Astrocyte of the cerebellum (primary cell): ENCODE measurements at regions not wholly inside any gene's neighbourhood (a gene's known extent, or its start where the extent isn't known, plus 50 kb on each side); places are given as distances from the start of the nearest gene placed in this dataset.
A peak's percentile ranks its signal among the peaks of the same experiment; 100 is the strongest.

Source experiments
- DNase-seq: peaks from one replicate; pipeline ENCODE4 v3.0.0-alpha.2; 2011; ENCODE audit warnings: low read depth
- H3K4me3 ChIP-seq: 2 replicates; pipeline ENCODE4 v1.5.1; 2011; ENCODE audit warnings: mild to moderate bottlenecking, low read depth, low read length, moderate library complexity
- in situ Hi-C: cut with HindIII; loops from 2 replicates; pipeline ENCODE4 v1.10.0; 2017; ENCODE audit warnings: low sequenced_read_pairs
- TF ChIP-seq, protein P1 (sequence below): IDR thresholded peaks from 2 replicates; pipeline ENCODE4 v1.5.1; 2012; ENCODE audit warnings: low read length, low read depth, moderate library complexity, mild to moderate bottlenecking; ENCODE audit errors: missing control alignments

DNA sequence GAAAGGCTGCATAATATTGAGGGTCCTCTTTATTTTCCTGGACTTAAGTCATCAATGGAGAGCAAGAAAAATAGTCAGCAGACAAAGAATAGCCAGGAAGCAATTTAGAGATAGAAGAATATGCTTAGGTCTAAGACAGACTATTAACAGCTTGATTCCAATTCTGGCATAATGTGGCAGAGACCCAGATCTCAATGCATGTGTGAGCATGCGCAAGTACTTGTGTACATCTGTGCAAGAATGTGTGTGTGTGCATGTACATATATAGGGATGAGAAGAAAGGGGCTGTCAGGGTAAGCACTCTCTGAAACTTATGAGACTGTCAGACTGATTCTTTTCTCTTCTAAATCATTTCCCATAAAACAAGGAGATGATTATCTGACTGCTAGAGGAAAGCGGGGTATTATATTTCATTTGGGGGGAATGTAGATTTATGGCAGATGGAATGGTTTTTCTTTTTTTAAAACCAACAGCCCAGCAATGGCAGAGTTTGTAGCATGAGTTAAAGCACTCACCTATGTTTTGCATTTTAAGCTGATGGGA lies 381.3 kb upstream of the SPRED2 start:
- H3K4me3 ChIP-seq = no peak overlapping the region
- TF ChIP-seq, protein P1, sequence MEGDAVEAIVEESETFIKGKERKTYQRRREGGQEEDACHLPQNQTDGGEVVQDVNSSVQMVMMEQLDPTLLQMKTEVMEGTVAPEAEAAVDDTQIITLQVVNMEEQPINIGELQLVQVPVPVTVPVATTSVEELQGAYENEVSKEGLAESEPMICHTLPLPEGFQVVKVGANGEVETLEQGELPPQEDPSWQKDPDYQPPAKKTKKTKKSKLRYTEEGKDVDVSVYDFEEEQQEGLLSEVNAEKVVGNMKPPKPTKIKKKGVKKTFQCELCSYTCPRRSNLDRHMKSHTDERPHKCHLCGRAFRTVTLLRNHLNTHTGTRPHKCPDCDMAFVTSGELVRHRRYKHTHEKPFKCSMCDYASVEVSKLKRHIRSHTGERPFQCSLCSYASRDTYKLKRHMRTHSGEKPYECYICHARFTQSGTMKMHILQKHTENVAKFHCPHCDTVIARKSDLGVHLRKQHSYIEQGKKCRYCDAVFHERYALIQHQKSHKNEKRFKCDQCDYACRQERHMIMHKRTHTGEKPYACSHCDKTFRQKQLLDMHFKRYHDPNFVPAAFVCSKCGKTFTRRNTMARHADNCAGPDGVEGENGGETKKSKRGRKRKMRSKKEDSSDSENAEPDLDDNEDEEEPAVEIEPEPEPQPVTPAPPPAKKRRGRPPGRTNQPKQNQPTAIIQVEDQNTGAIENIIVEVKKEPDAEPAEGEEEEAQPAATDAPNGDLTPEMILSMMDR = no peak
- in situ Hi-C loops = no loop called here
- no peak for DNase-seq

DNA sequence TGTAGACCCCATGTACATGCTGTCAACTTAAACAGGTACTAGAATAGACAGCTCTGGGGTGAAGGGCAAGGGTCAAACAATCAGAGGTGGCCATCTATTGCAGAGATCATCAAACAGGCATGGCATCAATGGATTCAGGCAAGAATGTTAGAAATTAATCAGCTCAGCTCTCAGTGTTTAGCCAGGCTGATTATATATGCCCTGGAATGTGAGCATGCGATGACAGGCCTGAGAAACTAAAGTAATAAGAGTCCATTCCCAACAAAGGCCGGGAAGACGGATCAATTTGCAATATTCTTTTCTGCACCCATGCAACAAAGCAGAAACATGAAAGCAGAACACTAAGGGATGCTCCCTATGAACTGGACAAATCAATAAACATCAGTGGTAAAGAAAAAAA lies 380.5 kb upstream of the SPRED2 start:
- no peak for DNase-seq
- no peak overlapping the region for H3K4me3 ChIP-seq
- in situ Hi-C loops = no loop called here
- TF ChIP-seq, protein P1 = no peak

DNA sequence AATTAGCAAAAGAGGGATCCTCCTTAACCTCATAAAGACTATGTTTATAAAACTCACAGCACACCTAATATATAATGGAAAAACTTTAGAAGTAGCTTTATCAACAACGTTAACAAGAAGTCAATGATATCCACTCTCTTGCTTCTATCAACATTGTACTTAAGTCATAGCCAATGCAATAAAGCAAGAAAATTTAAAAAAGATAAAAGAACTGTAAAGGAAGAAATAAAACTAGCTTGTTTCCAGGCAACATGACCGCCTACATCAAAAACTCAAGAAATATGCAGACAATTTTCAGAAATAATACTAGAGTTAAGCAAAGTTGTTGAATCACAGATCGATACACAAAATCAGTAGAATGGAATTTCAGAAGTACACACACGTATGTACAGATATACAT lies 375.5 kb upstream of the SPRED2 start:
- no peak for DNase-seq
- TF ChIP-seq, protein P1 = no peak
- in situ Hi-C loops = no loop called here
- no peak overlapping the region for H3K4me3 ChIP-seq

DNA sequence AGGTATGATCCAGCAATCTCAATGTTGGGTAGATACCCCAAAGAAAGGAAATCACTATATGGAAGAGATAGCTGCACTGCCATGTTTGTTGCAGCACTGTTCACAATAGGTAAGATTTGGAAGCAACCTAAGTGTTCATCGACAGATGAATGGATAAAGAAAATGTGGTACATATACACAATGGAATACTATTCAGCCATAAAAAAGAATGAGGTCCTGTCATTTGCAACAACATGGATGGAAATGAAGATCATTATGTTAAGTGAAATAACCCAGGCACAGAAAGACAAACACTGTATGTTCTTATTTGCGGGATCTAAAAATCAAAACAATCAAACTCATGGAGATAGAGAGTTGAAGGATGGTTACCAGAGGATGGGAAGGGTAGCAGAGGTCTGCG lies 372.4 kb upstream of the SPRED2 start:
- no peak overlapping the region for H3K4me3 ChIP-seq
- in situ Hi-C loops = no loop called here
- TF ChIP-seq, protein P1 = no peak
- DNase-seq = no peak

DNA sequence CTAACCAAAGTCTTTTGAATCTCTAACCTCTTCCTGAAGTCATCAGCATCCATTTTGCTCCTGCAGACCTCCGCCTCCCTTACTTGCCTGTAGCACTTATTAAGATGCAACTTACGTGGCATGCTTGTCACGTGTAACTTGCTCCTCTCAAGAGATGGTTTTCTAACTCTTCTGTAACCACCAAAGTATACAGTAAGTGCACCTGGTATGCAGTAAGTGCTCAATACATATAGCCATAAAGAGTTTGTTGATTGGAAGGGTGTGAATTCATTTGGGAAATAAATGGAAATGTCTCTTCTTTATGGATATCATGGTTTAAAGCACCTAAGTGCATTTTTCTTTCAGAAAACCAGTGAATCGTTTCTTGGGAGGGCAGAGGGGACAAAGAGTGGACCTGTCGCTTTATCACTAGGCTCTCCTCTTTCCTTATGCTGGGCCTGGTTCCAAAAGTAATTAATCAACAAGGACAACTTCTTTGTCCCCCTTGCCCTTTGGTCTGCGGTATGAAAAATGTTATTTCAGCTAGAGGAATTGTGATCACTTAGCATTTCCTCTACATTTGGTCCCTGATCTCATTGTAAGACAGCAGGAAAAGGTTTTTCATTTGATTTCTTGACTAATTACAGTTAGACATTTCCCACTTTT lies 370.0 kb upstream of the SPRED2 start:
- in situ Hi-C loops = no loop called here
- no peak for DNase-seq
- H3K4me3 ChIP-seq = no peak overlapping the region
- TF ChIP-seq, protein P1 = no peak

DNA sequence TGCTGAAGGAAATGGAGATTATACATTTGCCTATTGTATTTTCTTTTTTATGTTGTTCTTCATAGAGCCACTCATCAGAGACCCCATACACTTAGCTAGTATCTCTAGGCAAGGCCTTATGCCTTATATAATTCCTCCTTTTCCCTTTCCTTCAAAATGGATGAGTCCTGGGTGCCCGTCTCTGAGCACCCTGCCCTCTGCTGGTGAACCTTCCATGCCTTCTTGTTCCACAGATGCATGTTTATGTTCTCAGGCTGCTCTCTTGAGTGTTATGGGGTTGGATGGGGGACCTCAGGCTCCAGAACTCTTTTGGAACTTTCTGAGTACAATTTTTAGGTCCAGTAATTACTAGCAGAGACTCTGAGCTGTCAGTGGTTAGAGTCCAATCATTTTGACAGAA lies 368.6 kb upstream of the SPRED2 start:
- TF ChIP-seq, protein P1 = peak; percentile 28
- no peak for DNase-seq
- no peak overlapping the region for H3K4me3 ChIP-seq
- in situ Hi-C loops = no loop called here
